Mammary epithelial cell (primary cell): ENCODE measurements at regions not wholly inside any gene's neighbourhood (a gene's known extent, or its start where the extent isn't known, plus 50 kb on each side); places are given as distances from the start of the nearest gene placed in this dataset.

Source experiments
- CTCF ChIP-seq, 2 donors: IDR thresholded peaks in 1 of 2; conservative IDR thresholded peaks in 1 of 2; 2 replicates each; pipeline ENCODE4 v1.5.1; 2011 to 2012; ENCODE audit warnings: inconsistent platforms in 2 of 2, low read length in 2 of 2, mild to moderate bottlenecking in 2 of 2, control low read depth in 1 of 2, low read depth in 1 of 2; ENCODE audit not compliant: insufficient read depth in 1 of 2; ENCODE audit errors: extremely low read depth in 1 of 2
- EZH2 ChIP-seq: IDR thresholded peaks from 2 replicates; pipeline ENCODE4 v1.6.1; 2012; ENCODE audit warnings: low read length, inconsistent platforms, borderline replicate concordance

DNA sequence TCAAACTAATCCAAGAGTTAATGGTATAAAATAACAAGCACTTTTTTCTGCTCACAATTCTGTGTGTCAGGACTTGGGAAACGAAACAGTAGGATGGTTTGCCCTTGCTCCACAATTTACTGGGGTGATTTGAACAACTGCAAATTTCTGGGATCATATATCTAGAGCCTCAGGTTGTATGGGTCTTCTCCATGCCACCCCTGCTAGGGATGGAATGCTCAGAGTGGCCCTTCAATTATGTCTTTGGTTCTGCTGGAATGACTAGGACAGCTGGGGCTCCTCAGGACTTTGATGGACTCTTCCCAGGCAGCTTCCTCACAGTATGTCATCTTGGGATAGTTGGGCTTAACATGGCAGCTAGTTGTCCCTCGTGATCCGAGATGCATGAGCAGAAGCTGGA is 223.0 kb upstream of the ANO5 start:
- TF ChIP-seq CTCF (conservative IDR thresholded peaks at IDR 0.05 in 1 of 2, IDR thresholded peaks at IDR 0.05 in 1 of 2; ENCODE audit: extremely low read depth in 1 of 2, insufficient read depth in 1 of 2, low read depth in 1 of 2, low read length in 2 of 2) (no peak), EZH2 (no peak)
